Astrocyte (in vitro differentiated cells and primary cell): ENCODE measurements at regions not wholly inside any gene's neighbourhood (a gene's known extent, or its start where the extent isn't known, plus 50 kb on each side); places are given as distances from the start of the nearest gene placed in this dataset.

Experiments used
- DNase-seq: peaks from one replicate; pipeline ENCODE4 v3.0.0-alpha.2; 2010; ENCODE audit warnings: low read depth
- FAIRE-seq: peaks from 2 replicates; lab custom pipeline; 2011; peaks lifted over from hg19 to GRCh38; lab: Jason Lieb, UNC
- H2AFZ ChIP-seq: 2 replicates; pipeline ENCODE4 v1.6.0; 2012; ENCODE audit warnings: low read depth, low read length, inconsistent platforms
- H3K27ac ChIP-seq: 2 replicates; pipeline ENCODE4 v1.5.1; 2011; ENCODE audit warnings: low read depth, low read length, inconsistent platforms
- H3K27me3 ChIP-seq: 2 replicates; pipeline ENCODE4 v1.6.0; 2011; ENCODE audit warnings: low read length, inconsistent platforms; ENCODE audit not compliant: insufficient read depth
- H3K36me3 ChIP-seq: 2 replicates; pipeline ENCODE4 v1.5.1; 2011; ENCODE audit warnings: low read length, inconsistent platforms; ENCODE audit not compliant: insufficient read depth
- H3K4me1 ChIP-seq: 2 replicates; pipeline ENCODE4 v1.5.1; 2011; ENCODE audit warnings: low read length, inconsistent platforms; ENCODE audit not compliant: insufficient read depth
- H3K4me2 ChIP-seq: 2 replicates; pipeline ENCODE4 v1.6.0; 2012; ENCODE audit warnings: low read length, inconsistent platforms
- H3K4me3 ChIP-seq: 2 replicates; pipeline ENCODE4 v1.5.1; 2011; ENCODE audit warnings: low read depth, mild to moderate bottlenecking, low read length, inconsistent platforms; ENCODE audit not compliant: insufficient read depth
- H3K79me2 ChIP-seq: 2 replicates; pipeline ENCODE4 v1.6.0; 2012; ENCODE audit warnings: mild to moderate bottlenecking, low read length, inconsistent platforms; ENCODE audit not compliant: insufficient read depth
- H3K9ac ChIP-seq: 2 replicates; pipeline ENCODE4 v1.6.0; 2012; ENCODE audit warnings: mild to moderate bottlenecking, low read length, inconsistent platforms
- H3K9me3 ChIP-seq: 2 replicates; pipeline ENCODE4 v1.5.1; 2012; ENCODE audit warnings: low read depth, mild to moderate bottlenecking, low read length, inconsistent platforms; ENCODE audit not compliant: insufficient read depth
- H4K20me1 ChIP-seq: 2 replicates; pipeline ENCODE4 v1.6.0; 2012; ENCODE audit warnings: low read length, inconsistent platforms; ENCODE audit not compliant: insufficient read depth
- H3K27ac Mint-ChIP-seq: one replicate; pipeline ENCODE4 v1.8.0; 2021; ENCODE audit warnings: mild to moderate bottlenecking, mixed read lengths; ENCODE audit not compliant: unreplicated experiment
- H3K27me3 Mint-ChIP-seq: one replicate; pipeline ENCODE4 v1.8.0; 2021; ENCODE audit warnings: low read depth, mixed read lengths; ENCODE audit not compliant: unreplicated experiment
- H3K36me3 Mint-ChIP-seq: one replicate; pipeline ENCODE4 v1.8.0; 2021; ENCODE audit warnings: low read depth, mixed read lengths; ENCODE audit not compliant: unreplicated experiment
- H3K4me1 Mint-ChIP-seq: one replicate; pipeline ENCODE4 v1.8.0; 2021; ENCODE audit warnings: low read depth, mixed read lengths; ENCODE audit not compliant: unreplicated experiment
- H3K4me3 Mint-ChIP-seq: one replicate; pipeline ENCODE4 v1.8.0; 2021; ENCODE audit warnings: mild to moderate bottlenecking, moderate library complexity, mixed read lengths; ENCODE audit not compliant: unreplicated experiment
- H3K9me3 Mint-ChIP-seq: one replicate; pipeline ENCODE4 v1.8.0; 2021; ENCODE audit warnings: mild to moderate bottlenecking, mixed read lengths; ENCODE audit not compliant: unreplicated experiment
- EZH2 ChIP-seq: IDR thresholded peaks from 2 replicates; pipeline ENCODE4 v1.6.1; 2012; ENCODE audit warnings: mild to moderate bottlenecking, low read length, inconsistent platforms; ENCODE audit not compliant: insufficient read depth
- TF ChIP-seq, protein P1 (sequence below): IDR thresholded peaks from 2 replicates; pipeline ENCODE4 v1.5.1; 2011; ENCODE audit warnings: low read depth, mild to moderate bottlenecking, inconsistent platforms, low read length, moderate library complexity; ENCODE audit not compliant: insufficient read depth

DNA sequence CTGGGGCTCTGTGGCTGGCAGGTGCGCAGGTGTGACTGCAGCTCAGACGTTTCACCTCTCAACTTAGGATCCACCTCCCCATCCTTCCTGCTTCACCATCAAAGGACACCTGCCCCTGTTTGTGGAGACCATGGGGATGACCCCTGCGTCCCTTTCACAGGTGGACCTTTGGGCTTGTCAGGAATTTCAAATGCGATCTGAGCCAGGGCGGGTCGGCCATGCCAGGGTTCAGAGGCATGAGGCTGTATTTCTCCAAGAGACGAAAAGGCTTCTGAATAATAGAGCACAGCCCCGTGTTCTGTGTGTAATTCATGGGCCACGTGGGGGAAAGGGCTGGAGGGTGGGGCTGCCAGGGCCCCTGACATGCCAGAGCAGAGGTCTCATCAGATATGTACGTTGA lies 668.0 kb downstream of the BRD1 start:
- no peak overlapping the region for H3K27ac ChIP-seq
- no peaks in the 10 kb centered on the region for H3K4me1 ChIP-seq
- H3K79me2 ChIP-seq = no peaks in the 10 kb centered on the region
- Mint-ChIP-seq H3K36me3 (no peaks in the 10 kb centered on the region), H3K27ac (no peak overlapping the region), H3K9me3 (no peaks in the 10 kb centered on the region), H3K27me3 (peaks cover 40% of the 10 kb centered on the region), H3K4me3 (no peak overlapping the region), H3K4me1 (no peaks in the 10 kb centered on the region)
- H3K9ac ChIP-seq = no peak overlapping the region
- H3K4me3 ChIP-seq = no peak overlapping the region
- no peak for DNase-seq
- H3K4me2 ChIP-seq = no peak overlapping the region
- H3K27me3 ChIP-seq = no peaks in the 10 kb centered on the region
- H3K9me3 ChIP-seq = peaks cover 6% of the 10 kb centered on the region
- TF ChIP-seq EZH2 = no peak
- TF ChIP-seq, protein P1, sequence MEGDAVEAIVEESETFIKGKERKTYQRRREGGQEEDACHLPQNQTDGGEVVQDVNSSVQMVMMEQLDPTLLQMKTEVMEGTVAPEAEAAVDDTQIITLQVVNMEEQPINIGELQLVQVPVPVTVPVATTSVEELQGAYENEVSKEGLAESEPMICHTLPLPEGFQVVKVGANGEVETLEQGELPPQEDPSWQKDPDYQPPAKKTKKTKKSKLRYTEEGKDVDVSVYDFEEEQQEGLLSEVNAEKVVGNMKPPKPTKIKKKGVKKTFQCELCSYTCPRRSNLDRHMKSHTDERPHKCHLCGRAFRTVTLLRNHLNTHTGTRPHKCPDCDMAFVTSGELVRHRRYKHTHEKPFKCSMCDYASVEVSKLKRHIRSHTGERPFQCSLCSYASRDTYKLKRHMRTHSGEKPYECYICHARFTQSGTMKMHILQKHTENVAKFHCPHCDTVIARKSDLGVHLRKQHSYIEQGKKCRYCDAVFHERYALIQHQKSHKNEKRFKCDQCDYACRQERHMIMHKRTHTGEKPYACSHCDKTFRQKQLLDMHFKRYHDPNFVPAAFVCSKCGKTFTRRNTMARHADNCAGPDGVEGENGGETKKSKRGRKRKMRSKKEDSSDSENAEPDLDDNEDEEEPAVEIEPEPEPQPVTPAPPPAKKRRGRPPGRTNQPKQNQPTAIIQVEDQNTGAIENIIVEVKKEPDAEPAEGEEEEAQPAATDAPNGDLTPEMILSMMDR = no peak
- H4K20me1 ChIP-seq = no peaks in the 10 kb centered on the region
- no peak for FAIRE-seq
- no peaks in the 10 kb centered on the region for H3K36me3 ChIP-seq
- H2AFZ ChIP-seq = no peak overlapping the region

DNA sequence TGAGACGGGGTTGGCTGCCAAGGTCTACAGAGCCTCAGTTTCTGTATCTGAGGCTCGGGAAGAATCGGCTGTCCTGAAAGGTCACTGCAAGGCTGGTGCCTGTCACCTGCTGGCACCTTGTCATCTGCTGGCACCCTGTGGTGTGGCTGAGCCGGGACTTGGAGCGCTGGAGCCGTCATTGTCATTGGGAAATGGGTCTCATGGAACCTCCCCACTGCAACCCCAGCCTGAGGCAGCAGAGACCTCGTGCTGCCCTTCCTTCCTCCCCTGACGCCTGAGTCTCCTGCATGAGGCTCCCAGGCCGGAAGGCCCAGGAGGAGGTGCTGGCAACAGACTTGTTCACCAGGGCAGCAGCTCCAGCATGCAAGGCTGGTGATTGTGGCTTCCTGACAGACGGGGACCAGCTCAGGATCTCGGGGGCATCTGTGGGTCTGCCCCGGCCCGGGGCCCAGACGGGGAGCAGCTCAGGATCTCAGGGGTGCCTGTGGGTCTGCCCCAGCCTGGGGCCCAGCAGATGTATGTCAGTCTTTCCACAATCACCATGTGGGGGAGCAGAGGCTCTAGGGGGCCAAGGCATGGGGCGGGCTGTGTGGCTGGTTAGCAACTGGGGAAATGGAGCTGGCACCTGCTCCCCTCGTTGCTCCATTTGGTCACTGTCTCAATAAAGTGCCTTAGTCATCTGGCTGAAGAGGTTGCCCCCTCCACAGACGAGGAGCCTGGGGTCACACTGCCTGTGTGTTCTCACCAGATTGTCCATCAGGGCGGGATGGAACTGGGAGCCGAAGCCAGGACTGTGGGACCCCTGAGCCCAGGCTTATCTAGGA lies 668.7 kb downstream of the BRD1 start:
- no peak overlapping the region for H2AFZ ChIP-seq
- DNase-seq (no peak), FAIRE-seq (no peak)
- H4K20me1 ChIP-seq = no peaks in the 10 kb centered on the region
- H3K9me3 ChIP-seq = peaks cover 6% of the 10 kb centered on the region
- H3K4me1 ChIP-seq = no peaks in the 10 kb centered on the region
- no peak overlapping the region for H3K4me3 ChIP-seq
- no peak overlapping the region for H3K27ac ChIP-seq
- TF ChIP-seq EZH2 = no peak
- TF ChIP-seq, protein P1 = no peak
- no peaks in the 10 kb centered on the region for H3K9me3 Mint-ChIP-seq
- H3K4me1 Mint-ChIP-seq = no peaks in the 10 kb centered on the region
- peaks cover 43% of the 10 kb centered on the region for H3K27me3 Mint-ChIP-seq
- no peak overlapping the region for H3K27ac Mint-ChIP-seq
- no peaks in the 10 kb centered on the region for H3K36me3 ChIP-seq
- no peak overlapping the region for H3K9ac ChIP-seq
- no peaks in the 10 kb centered on the region for H3K36me3 Mint-ChIP-seq
- no peaks in the 10 kb centered on the region for H3K79me2 ChIP-seq
- no peaks in the 10 kb centered on the region for H3K27me3 ChIP-seq
- no peak overlapping the region for H3K4me2 ChIP-seq
- no peak overlapping the region for H3K4me3 Mint-ChIP-seq
